PC-9 (cell line): ENCODE measurements at regions not wholly inside any gene's neighbourhood (a gene's known extent, or its start where the extent isn't known, plus 50 kb on each side); places are given as distances from the start of the nearest gene placed in this dataset.

ENCODE experiments used
- BruUV-seq: library from RNA; stranded (reverse); fragments of 400-500 nt; replicated peaks from 2 replicates; lab custom pipeline; 2021; lab: Mats Ljungman, UMichigan
- CTCF ChIA-PET: fragments of 300-600 bp; sonication (Branson Sonifier 250); formaldehyde crosslinking; loops from one replicate; lab custom pipeline; 2022; ENCODE audit warnings: antibody characterized with exemption; lab: Charles Lee
- POLR2A ChIA-PET: fragments of 300-600 bp; sonication (Branson Sonifier 250); formaldehyde crosslinking; loops from one replicate; lab custom pipeline; 2022; ENCODE audit warnings: antibody characterized with exemption; ENCODE audit not compliant: unreplicated experiment; lab: Charles Lee
- DNase-seq, 2 experiments: peaks; one replicate each; pipeline versions ENCODE4 v3.0.0 to v3.0.0-alpha.2; 2015 to 2022; ENCODE audit warnings: mixed read lengths in 1 of 2
- H2AFZ ChIP-seq: fragments of 200-600 bp; sonication (generic); 2 replicates; pipeline ENCODE4 v1.8.1; 2017; ENCODE audit warnings: antibody characterized with exemption
- H3F3A ChIP-seq: fragments of 200-600 bp; sonication (generic); 2 replicates; pipeline ENCODE4 v1.8.1; 2017; ENCODE audit warnings: antibody characterized with exemption, mild to moderate bottlenecking, low read depth; ENCODE audit not compliant: insufficient read depth
- H3K27ac ChIP-seq: fragments of 200-600 bp; sonication (generic); 2 replicates; pipeline ENCODE4 v1.6.1; 2016; ENCODE audit warnings: mixed run types
- H3K27me3 ChIP-seq: fragments of 200-600 bp; sonication (generic); 2 replicates; pipeline ENCODE4 v1.6.1; 2016; ENCODE audit warnings: low read depth, mixed run types; ENCODE audit not compliant: insufficient read depth
- H3K36me3 ChIP-seq: fragments of 200-600 bp; sonication (generic); 2 replicates; pipeline ENCODE4 v1.6.1; 2016; ENCODE audit warnings: low read depth, mixed run types
- H3K4me1 ChIP-seq: fragments of 200-600 bp; sonication (generic); replicated peaks from 2 replicates; pipeline ENCODE4 v1.6.1; 2016; ENCODE audit warnings: mixed run types; ENCODE audit not compliant: insufficient read depth
- H3K4me2 ChIP-seq: fragments of 200-600 bp; sonication (generic); 2 replicates; pipeline ENCODE4 v1.6.1; 2017; ENCODE audit warnings: mixed run types
- H3K4me3 ChIP-seq: fragments of 200-600 bp; sonication (generic); 2 replicates; pipeline ENCODE4 v1.6.1; 2016; ENCODE audit warnings: mixed run types
- H3K79me2 ChIP-seq: fragments of 200-600 bp; sonication (generic); 2 replicates; pipeline ENCODE4 v1.6.1; 2017; ENCODE audit warnings: low read depth, mixed run types
- H3K9me2 ChIP-seq: fragments of 200-600 bp; sonication (generic); 2 replicates; pipeline ENCODE4 v1.8.1; 2017; ENCODE audit warnings: mild to moderate bottlenecking; ENCODE audit not compliant: insufficient read depth
- H3K9me3 ChIP-seq: fragments of 200-600 bp; sonication (generic); 2 replicates; pipeline ENCODE4 v1.8.1; 2016; ENCODE audit warnings: low read depth; ENCODE audit not compliant: insufficient read depth
- H4K20me1 ChIP-seq: fragments of 200-600 bp; sonication (generic); 2 replicates; pipeline ENCODE4 v1.8.1; 2017; ENCODE audit not compliant: insufficient read depth
- EZH2 ChIP-seq: fragments of 200-600 bp; sonication (generic); IDR thresholded peaks from 2 replicates; pipeline ENCODE4 v1.8.0; 2017; ENCODE audit warnings: antibody characterized with exemption, low read depth
- intact Hi-C: fragments of 100-400 bp; cut with micrococcal nuclease; formaldehyde crosslinking; loops from one replicate; pipeline ENCODE4 v1.10.0; 2022; ENCODE audit not compliant: unreplicated experiment
- TF ChIP-seq, protein P1 (sequence below): fragments of 200-600 bp; sonication (generic); conservative IDR thresholded peaks from 2 replicates; pipeline ENCODE4 v1.6.1; 2017; ENCODE audit warnings: mixed run types, antibody characterized with exemption, mild to moderate bottlenecking, moderate library complexity

DNA sequence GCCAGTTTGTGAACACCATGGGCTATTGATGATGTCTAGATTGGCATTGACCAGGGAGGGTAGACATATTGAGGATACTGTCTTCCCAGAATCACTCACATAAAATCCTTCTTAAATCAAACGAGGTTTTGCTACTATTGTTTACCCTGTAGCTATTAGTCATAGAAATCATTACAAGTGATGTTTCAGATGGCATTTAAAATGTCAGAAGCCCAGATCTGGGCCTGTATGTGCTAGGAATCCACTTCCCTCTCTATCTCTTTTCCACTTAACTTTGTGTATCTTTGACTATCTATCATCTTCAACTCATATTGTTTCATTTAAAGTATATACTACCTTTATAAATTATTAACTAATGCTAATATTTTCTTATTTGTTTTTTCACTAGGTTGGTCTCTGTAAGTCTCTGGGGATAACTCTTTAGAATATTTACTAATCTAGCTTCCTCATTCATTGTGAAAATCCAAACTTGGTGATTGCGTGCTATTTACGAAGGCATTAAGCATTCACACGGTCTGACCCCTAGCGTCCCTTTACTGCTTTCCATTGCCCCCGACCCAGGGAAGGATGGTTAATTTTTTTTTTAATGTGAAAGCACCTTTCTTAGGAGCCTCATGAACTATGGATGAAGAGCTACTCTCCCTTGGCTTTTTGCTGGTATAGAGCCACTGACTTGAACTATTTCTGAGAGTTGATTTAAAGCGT lies 281.8 kb downstream of the GPATCH2 start:
- Histone ChIP-seq H3K79me2 (no peaks in the 10 kb centered on the region), H3K9me2 (no peaks in the 10 kb centered on the region), H2AFZ (no peak overlapping the region), H3K27ac (no peak overlapping the region), H3K27me3 (no peaks in the 10 kb centered on the region), H3K4me1 (no peaks in the 10 kb centered on the region), H3K4me3 (no peak overlapping the region), H3K4me2 (no peak overlapping the region), H3K36me3 (no peaks in the 10 kb centered on the region), H3K9me3 (no peaks in the 10 kb centered on the region), H3F3A (no peaks in the 10 kb centered on the region), H4K20me1 (no peaks in the 10 kb centered on the region)
- intact Hi-C loops: no loop called here
- ChIA-PET CTCF (no interaction called here), POLR2A (no interaction called here)
- BruUV-seq: no TSS peak
- TF ChIP-seq, protein P1, sequence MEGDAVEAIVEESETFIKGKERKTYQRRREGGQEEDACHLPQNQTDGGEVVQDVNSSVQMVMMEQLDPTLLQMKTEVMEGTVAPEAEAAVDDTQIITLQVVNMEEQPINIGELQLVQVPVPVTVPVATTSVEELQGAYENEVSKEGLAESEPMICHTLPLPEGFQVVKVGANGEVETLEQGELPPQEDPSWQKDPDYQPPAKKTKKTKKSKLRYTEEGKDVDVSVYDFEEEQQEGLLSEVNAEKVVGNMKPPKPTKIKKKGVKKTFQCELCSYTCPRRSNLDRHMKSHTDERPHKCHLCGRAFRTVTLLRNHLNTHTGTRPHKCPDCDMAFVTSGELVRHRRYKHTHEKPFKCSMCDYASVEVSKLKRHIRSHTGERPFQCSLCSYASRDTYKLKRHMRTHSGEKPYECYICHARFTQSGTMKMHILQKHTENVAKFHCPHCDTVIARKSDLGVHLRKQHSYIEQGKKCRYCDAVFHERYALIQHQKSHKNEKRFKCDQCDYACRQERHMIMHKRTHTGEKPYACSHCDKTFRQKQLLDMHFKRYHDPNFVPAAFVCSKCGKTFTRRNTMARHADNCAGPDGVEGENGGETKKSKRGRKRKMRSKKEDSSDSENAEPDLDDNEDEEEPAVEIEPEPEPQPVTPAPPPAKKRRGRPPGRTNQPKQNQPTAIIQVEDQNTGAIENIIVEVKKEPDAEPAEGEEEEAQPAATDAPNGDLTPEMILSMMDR: no peak
- no peak for TF ChIP-seq EZH2
- no peak for DNase-seq

- Histone ChIP-seq H2AFZ (no peak overlapping the region), H3K4me3 (no peak overlapping the region), H3K27ac (no peak overlapping the region), H4K20me1 (no peaks in the 10 kb centered on the region), H3K36me3 (no peaks in the 10 kb centered on the region), H3K4me2 (no peak overlapping the region), H3K9me2 (no peaks in the 10 kb centered on the region), H3K9me3 (no peaks in the 10 kb centered on the region), H3F3A (no peaks in the 10 kb centered on the region), H3K27me3 (no peaks in the 10 kb centered on the region), H3K4me1 (no peaks in the 10 kb centered on the region), H3K79me2 (no peaks in the 10 kb centered on the region)
- no peak for TF ChIP-seq EZH2
- TF ChIP-seq, protein P1: no peak
- intact Hi-C loops: no loop called here
- BruUV-seq: no TSS peak
- ChIA-PET CTCF (no interaction called here), POLR2A (no interaction called here)
- no peak for DNase-seq
These were observed 286.2 kb downstream of the GPATCH2 start for GRCh38 chr1:217344712-217345111.

- Histone ChIP-seq H4K20me1 (no peaks in the 10 kb centered on the region), H3K27me3 (no peaks in the 10 kb centered on the region), H3F3A (no peaks in the 10 kb centered on the region), H3K4me2 (no peak overlapping the region), H3K4me3 (no peak overlapping the region), H3K79me2 (no peaks in the 10 kb centered on the region), H3K9me3 (no peaks in the 10 kb centered on the region), H3K27ac (no peak overlapping the region), H3K36me3 (no peaks in the 10 kb centered on the region), H3K4me1 (no peaks in the 10 kb centered on the region), H2AFZ (no peak overlapping the region), H3K9me2 (no peaks in the 10 kb centered on the region)
- DNase-seq: no peak
- CTCF ChIA-PET: no interaction called here
- intact Hi-C loops: no loop called here
- POLR2A ChIA-PET: no interaction called here
- TF ChIP-seq, protein P1: no peak
- no peak for TF ChIP-seq EZH2
- no TSS peak for BruUV-seq
These were observed 287.0 kb downstream of the GPATCH2 start for GRCh38 chr1:217343907-217344306.
